ENCODE measurements at regions not wholly inside any gene's neighbourhood (a gene's known extent, or its start where the extent isn't known, plus 50 kb on each side); places are given as distances from the start of the nearest gene placed in this dataset.
"Not testable (repeated sequence)": the region's sequence is repeated elsewhere in the genome, so short reads cannot be mapped to it uniquely, and the experiment has no call there.

DNA sequence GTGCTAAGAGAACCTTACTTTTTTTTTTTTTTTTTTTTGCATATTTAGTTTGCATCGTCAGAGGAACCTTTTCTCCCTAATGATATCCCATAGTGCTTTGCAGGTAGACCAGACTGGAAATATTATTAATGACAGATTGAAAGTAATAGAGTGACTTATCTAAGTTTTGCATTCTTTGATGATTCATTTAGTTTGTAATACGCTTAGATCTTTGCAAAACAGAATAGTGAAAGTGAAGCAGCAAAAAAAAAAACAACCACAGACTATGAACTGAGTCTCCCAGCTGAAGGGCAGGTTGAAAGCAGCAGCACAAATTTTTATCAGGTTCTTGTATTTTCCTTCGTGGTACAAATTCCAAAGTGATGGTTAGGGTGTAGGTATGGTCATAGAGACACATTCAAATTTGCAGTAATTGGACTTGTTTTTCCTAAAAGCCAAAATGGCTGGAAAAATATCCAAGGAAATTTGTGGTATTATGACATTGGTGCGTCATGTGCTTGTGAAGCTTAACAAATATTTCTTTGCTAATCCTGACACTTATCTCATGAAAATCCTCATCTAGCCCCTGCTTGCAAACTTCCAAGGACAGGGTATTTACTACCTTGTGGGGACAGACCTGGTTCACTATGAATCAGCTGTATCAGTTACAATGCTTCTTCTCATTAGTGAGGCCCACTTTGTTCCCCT, 81.8 kb upstream of the CREB5 start:
- peak; percentile 10 to 51 (median 36) for DNase-seq

DNA sequence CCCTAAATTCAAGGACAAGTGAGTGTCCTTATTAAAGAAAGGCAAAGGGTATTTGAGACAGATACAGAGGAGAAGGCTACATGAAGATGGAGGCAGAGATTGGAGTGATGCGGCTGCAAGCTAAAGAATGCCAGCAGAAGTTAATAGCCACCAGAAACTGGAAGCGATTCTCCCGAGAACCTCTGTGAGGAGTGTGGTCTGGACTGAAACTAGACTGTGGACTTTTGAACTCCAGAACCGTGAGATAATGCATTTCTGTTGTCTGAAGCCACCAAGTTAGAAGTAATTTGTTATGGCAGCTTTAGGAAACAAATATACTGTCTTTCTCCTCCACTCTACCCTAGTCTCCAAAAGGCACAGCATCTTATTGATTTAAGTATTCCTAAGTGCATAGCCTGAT, 80.3 kb upstream of the CREB5 start:
- DNase-seq, result no peak

DNA sequence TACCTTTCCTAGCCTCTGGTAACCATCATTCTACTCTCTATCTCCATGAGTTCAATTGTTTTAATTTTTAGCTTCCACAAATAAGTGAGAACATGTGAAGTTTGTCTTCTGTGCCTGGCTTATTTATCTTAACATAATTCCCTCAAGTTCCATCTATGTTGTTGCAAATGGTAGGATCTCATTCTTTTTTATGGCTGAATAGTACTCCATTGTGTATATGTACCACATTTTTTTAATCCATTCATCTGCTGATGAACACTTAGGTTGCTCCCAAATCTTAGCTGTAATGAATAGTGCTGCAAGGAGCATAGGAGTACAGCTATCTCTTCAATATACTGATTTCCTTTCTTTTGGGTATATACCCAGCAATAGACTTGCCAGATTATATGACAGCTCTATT, 78.8 kb upstream of the CREB5 start:
- not testable (repeated sequence) for DNase-seq

DNA sequence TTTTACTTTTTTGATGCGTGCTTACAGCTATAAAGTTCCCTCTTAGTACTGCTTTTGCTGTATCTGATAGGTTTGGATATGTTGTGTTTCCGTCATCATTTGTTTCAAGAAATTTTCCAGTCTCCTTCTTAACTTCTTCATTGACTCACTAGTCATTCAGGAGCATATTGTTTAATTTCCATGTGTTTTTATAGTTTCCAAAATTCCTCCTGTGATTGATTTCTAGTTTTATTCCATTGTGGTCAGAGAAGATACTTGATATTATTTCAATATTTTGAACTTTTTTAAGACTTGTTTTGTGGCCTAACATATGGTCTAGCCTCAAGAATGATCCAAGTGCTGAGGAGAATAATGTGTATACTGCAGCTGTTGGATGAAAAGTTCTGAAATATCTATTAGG, 75.5 kb upstream of the CREB5 start:
- no peak for DNase-seq

DNA sequence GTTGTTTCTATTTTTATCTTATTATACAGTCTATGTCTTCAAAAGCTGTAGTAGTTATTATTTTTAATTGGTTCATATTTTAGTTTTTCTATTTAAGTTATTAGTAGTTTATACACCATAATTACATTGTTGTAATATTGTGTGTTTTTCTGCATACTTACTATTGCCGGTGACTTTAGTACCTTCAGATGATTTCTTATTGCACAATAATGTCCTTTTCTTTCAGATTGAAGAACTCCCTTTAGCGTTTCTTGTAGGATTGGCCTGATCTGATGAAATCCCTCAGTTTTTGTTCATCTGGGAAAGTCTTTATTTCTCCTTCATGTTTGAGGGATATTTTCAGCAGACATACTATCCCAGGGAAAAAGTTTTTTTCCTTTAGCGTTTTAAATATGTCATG, 74.3 kb upstream of the CREB5 start:
- no peak for DNase-seq

- no peak for DNase-seq
Measured at GRCh38 chr7:28343462-28343861, 68.9 kb upstream of the CREB5 start.

GRCh38 chr7:28346256-28346655, 66.1 kb upstream of the CREB5 start:
- DNase-seq, result no peak

DNA sequence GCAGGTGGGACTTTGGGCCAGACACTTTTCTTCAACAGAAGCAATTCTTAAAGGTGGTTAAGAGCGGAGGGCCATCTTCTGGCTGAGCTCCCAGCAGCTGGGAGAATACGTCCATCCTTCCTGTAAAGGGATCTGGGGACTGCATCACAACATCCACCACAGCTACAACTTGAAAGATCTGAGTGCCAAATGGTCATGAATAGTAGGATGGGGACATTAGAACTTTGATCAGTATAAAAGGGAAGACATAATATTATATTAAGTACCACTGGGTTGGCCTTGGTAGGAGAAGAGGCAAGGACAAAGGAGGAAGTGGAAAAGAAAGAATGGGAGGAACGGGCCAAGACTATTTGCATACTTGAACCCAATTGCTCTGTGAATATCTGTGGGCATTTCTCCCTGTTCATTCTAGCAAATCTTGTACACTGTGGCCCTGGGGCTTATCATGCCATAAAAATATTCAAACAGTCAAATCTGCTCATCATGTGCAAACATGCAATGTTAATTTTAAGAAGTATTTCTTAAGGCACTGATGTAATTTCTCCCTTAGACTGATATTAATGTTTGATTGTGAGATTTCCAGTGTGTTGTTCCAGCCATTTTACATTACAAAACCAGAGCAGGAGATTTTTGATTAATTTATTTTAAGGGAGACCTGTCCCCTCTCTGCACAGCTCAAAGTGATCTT, 65.5 kb upstream of the CREB5 start:
- no peak for DNase-seq

- DNase-seq, result no peak
Measured at GRCh38 chr7:28347475-28348318, 64.6 kb upstream of the CREB5 start.

DNA sequence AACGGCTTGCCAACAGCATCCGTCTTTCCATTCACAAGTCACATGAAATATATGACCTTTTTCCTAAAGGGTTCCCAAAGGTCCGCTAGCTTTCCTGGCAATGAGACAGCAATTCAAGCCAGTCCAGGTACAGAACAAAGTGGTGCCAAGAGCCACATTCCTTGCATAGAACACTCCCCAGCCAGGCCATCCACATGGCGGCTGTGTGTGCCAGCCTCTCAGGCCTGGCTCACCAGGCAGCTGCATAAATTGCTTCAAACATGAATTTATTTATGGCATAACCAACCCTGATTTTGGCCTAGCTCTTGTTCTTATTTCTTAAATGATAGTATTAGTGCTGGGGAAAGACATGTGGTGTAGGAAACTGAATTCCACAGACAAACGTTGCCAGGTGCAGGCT, 63.7 kb upstream of the CREB5 start:
- DNase-seq, result no peak

DNA sequence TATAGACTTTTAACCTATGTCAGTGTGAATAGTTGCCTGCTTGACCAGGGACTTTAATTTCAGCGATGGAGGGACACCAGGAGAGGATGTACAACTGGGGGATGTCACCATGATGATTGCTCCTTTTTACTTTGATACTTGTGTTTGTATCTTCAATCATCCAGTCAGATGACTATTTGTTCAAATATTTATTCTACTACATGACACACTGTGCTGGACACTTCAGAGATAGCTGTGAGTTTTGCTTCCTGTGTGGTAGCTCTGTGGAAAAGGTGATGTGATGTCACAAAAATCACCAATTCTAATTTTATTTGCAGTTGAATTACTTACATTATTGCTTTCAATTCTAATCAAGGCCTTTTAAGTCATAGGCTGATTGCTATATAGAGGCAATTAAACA, 62.7 kb upstream of the CREB5 start:
- DNase-seq, result no peak

- no peak for DNase-seq
Measured at GRCh38 chr7:28350662-28351061, 61.7 kb upstream of the CREB5 start.

DNA sequence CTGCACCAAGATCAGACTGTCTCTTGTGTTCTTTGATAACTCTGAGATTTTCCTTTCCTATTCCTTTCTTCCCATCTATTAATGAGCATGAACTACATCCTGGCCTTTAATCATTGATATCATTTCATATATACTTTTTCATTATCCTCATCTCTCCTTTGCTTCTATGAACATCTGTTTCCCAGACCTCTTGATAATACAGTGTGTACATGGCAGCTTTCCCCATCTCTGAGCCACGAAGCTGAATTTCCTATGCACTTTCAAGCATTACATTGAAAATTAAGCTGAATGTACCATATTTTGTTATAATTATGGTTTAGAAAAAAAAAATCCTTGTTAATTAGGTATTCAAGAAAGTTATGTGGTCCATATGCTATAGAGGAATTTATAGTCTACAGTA, 60.9 kb upstream of the CREB5 start:
- DNase-seq, result no peak

DNA sequence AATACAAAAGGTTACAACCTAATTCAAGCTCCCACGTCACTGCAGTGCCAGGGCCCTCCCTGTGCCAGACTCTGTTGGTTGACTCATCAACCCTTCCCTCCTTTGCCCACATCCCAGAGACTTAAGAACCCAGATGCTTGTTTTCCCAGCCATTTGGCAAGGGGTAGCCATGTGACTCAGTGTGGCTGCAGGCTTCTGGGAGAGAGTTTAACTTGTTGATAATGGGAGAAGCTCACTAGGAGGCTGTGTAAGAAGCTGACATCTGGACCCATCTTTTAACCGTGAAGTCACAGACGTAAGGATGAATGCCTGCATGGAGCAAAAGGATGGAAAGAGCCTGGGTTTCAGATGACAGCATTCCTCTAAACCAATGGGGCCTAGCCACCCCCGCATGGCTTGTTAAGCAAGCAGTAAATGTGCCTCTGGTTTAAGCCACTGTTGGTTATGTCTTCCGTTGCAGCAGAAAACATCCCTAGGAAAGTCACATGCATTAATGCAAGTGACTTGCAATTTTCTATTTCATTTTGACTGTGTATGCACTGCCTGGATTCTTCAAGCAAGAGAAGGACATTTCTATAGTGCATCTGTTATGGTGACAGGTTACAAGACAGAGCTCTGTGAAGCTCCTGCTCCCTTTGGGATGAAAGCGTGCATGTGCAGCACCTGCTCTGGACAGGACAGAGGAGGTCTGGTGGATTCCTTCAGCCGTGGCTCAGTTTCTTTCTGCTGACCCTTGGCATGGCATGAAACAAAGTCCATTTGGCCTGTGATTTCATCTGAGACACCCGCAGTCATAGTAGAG, 57.5 kb upstream of the CREB5 start:
- DNase-seq, result no peak

GRCh38 chr7:28355635-28356319, 56.5 kb upstream of the CREB5 start:
- no peak for DNase-seq

GRCh38 chr7:28356619-28357018, 55.7 kb upstream of the CREB5 start:
- no peak for DNase-seq

GRCh38 chr7:28358423-28358868, 53.9 kb upstream of the CREB5 start:
- peak in 1 of 3 donors; percentile 14 for DNase-seq

DNA sequence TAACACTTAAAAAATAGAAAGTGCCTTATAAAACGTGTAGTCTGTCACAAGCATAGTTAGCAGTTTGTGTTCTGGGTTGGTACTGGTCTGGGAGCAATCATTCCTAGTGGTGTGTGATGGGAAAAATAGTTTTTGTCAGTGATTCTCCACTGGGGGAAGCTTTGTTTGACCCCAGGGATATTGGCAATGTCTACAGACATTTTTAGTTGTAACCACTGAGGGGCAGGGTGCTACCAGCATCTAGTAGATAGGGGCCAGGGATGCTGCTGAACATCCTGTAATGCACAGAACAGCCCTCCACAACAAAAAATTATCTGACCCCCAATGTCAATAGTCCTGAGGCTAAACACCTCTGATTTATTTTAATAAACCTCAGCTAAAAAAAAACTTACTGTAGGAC, 51.6 kb upstream of the CREB5 start:
- no peak for DNase-seq

GRCh38 chr7:28361551-28361950, 50.8 kb upstream of the CREB5 start:
- no peak for DNase-seq

GRCh38 chr7:28362182-28362581, 50.1 kb upstream of the CREB5 start:
- peak in 1 of 3 donors; percentile 14 for DNase-seq
